HepG2 (cell line): ENCODE measurements at regions not wholly inside any gene's neighbourhood (a gene's known extent, or its start where the extent isn't known, plus 50 kb on each side); places are given as distances from the start of the nearest gene placed in this dataset.

Experiments used
- ATAC-seq: fragments of 200-7000 bp; cut with Tn5 transposase; 3 replicates; pipeline ENCODE4 v1.9.1; 2020; ENCODE audit warnings: mild to moderate bottlenecking, moderate library complexity
- BruUV-seq: library from RNA; stranded (reverse); fragments of 400-500 nt; replicated peaks from 2 replicates; lab custom pipeline; 2021; lab: Mats Ljungman, UMichigan
- CTCF ChIA-PET: fragments of 300-600 bp; formaldehyde crosslinking; extraction: SDS; loops from one replicate; lab custom pipeline; 2021; ENCODE audit warnings: low total read pairs, inconsistent platforms, low intra/inter-chr PET ratio; lab: Yijun Ruan, JAX
- POLR2A ChIA-PET: fragments of 350-600 bp; sonication (Branson Sonifier 250); formaldehyde crosslinking; loops from one replicate; lab custom pipeline; 2020; ENCODE audit warnings: antibody characterized with exemption, inconsistent platforms; lab: Yijun Ruan, JAX
- DNase-seq: peaks from one replicate; pipeline ENCODE4 v3.0.0-alpha.2; 2015; ENCODE audit warnings: low spot score
- FAIRE-seq: peaks from 3 replicates; lab custom pipeline; 2011; peaks lifted over from hg19 to GRCh38; lab: Jason Lieb, UNC
- H2AFZ ChIP-seq: one replicate; pipeline ENCODE4 v1.6.1; 2011; ENCODE audit warnings: low read length, inconsistent platforms
- H3K27ac ChIP-seq: fragments of 300-600 bp; 3 replicates; pipeline ENCODE4 v1.8.0; 2011; ENCODE audit warnings: mixed run types, mild to moderate bottlenecking, mixed read lengths, low read length, inconsistent platforms; ENCODE audit not compliant: insufficient read depth; ENCODE audit errors: extremely low read length
- H3K27me3 ChIP-seq, 2 experiments: fragments of 200-600 bp in 1 of 2; 2 replicates in 1 of 2; 3 replicates in 1 of 2; pipeline versions ENCODE4 v1.6.0 to v1.8.0; 2011; ENCODE audit warnings: low read length in 2 of 2, mild to moderate bottlenecking in 2 of 2, moderate library complexity in 2 of 2, inconsistent platforms in 1 of 2; ENCODE audit not compliant: insufficient read depth in 2 of 2, control insufficient read depth in 1 of 2
- H3K36me3 ChIP-seq, 2 experiments: fragments of 200-600 bp in 1 of 2; replicated peaks in 1 of 2; 2 replicates in 1 of 2; 3 replicates in 1 of 2; pipeline versions ENCODE4 v1.5.1 to v1.8.0; 2011; ENCODE audit warnings: low read length in 2 of 2, inconsistent platforms in 1 of 2; ENCODE audit not compliant: insufficient read depth in 2 of 2, control insufficient read depth in 1 of 2
- H3K4me1 ChIP-seq: 2 replicates; pipeline ENCODE4 v1.5.1; 2012; ENCODE audit warnings: low read length, inconsistent platforms; ENCODE audit not compliant: insufficient read depth
- H3K4me2 ChIP-seq: 2 replicates; pipeline ENCODE4 v1.6.0; 2011; ENCODE audit warnings: low read depth, low read length, inconsistent platforms
- H3K4me3 ChIP-seq, 3 experiments: fragments of 200-600 bp in 1 of 3; sonication (generic), shearing (Covaris generic) in 1 of 3; replicated peaks in 1 of 3; 2 replicates each; pipeline ENCODE4 v1.5.1; 2011 to 2016; ENCODE audit warnings: low read length in 3 of 3, inconsistent platforms in 2 of 3, low read depth in 2 of 3, mild to moderate bottlenecking in 2 of 3, control low read depth in 1 of 3, mixed read lengths in 1 of 3; ENCODE audit not compliant: insufficient read depth in 1 of 3
- H3K79me2 ChIP-seq: one replicate; pipeline ENCODE4 v1.6.1; 2011; ENCODE audit warnings: low read length, inconsistent platforms; ENCODE audit not compliant: insufficient read depth
- H3K9ac ChIP-seq: 2 replicates; pipeline ENCODE4 v1.6.0; 2011; ENCODE audit warnings: mild to moderate bottlenecking, low read depth, low read length, inconsistent platforms; ENCODE audit not compliant: insufficient read depth
- H3K9me3 ChIP-seq: 2 replicates; pipeline ENCODE4 v1.5.1; 2012; ENCODE audit warnings: mild to moderate bottlenecking, low read length
- H4K20me1 ChIP-seq: 2 replicates; pipeline ENCODE4 v1.6.0; 2011; ENCODE audit warnings: inconsistent platforms, mild to moderate bottlenecking, low read length, moderate library complexity; ENCODE audit not compliant: insufficient read depth
- ARID2 ChIP-seq: sonication (generic); formaldehyde crosslinking; IDR thresholded peaks from 2 replicates; pipeline ENCODE4 v1.8.1; 2022; ENCODE audit warnings: mild to moderate bottlenecking, missing genetic modification reagents, borderline replicate concordance
- ATF7-NPFF ChIP-seq: sonication (generic); formaldehyde crosslinking; IDR thresholded peaks from 2 replicates; pipeline ENCODE4 v1.8.1; 2023; ENCODE audit warnings: mild to moderate bottlenecking, low read depth, missing genetic modification reagents, moderate library complexity
- CTCF ChIP-seq: sonication (generic); formaldehyde crosslinking; IDR thresholded peaks from 2 replicates; pipeline ENCODE4 v1.5.0; 2020; ENCODE audit warnings: mild to moderate bottlenecking, missing genetic modification reagents, moderate library complexity
- FOSL1 ChIP-seq: sonication (generic); formaldehyde crosslinking; IDR thresholded peaks from 2 replicates; pipeline ENCODE4 v1.9.0; 2021; ENCODE audit warnings: missing genetic modification reagents, borderline replicate concordance
- GABPA ChIP-seq, 2 experiments: IDR thresholded peaks; 2 replicates each; pipeline ENCODE4 v1.6.1; 2011 to 2016; ENCODE audit warnings: low read depth in 2 of 2, low read length in 1 of 2, missing biosample characterization in 1 of 2, missing genetic modification characterization in 1 of 2
- LCORL ChIP-seq, 2 experiments: fragments of 450-650 bp in 1 of 2; sonication (generic) in 1 of 2; formaldehyde crosslinking in 1 of 2; IDR thresholded peaks; 2 replicates each; pipeline versions ENCODE4 v1.5.0 to v1.6.1; 2017 to 2020; ENCODE audit warnings: antibody characterized with exemption in 1 of 2, missing genetic modification reagents in 1 of 2
- SMAD3 ChIP-seq: sonication (generic); formaldehyde crosslinking; IDR thresholded peaks from 2 replicates; pipeline ENCODE4 v1.4.0; 2020; ENCODE audit warnings: missing genetic modification reagents
- ZNF550 ChIP-seq: sonication (generic); formaldehyde crosslinking; IDR thresholded peaks from 2 replicates; pipeline ENCODE4 v1.4.0; 2020; ENCODE audit warnings: mild to moderate bottlenecking, missing genetic modification reagents, borderline replicate concordance
- ZSCAN5A ChIP-seq: sonication (generic); formaldehyde crosslinking; IDR thresholded peaks from 2 replicates; pipeline ENCODE4 v1.8.0; 2022; ENCODE audit warnings: mild to moderate bottlenecking, missing genetic modification reagents, borderline replicate concordance
- WGBS: methylation state at CpG from one replicate; pipeline ENCODE4 v1.1.6; 2017; ENCODE audit warnings: low lambda C conversion rate; 5-methylcytosine and 5-hydroxymethylcytosine counted together
- in situ Hi-C: cut with HindIII; loops from 2 replicates; pipeline ENCODE4 v1.10.0; 2017; ENCODE audit warnings: low pct_unique_long_range_greater_than_20kb; ENCODE audit not compliant: extremely low pct_ligation_motif_present
- intact Hi-C: fragments of 100-400 bp; cut with micrococcal nuclease; formaldehyde crosslinking; loops from one replicate; pipeline ENCODE4 v1.10.0; 2022; ENCODE audit not compliant: unreplicated experiment

GRCh38 chr2:175463169-175463568 lies 281.7 kb upstream of the ATP5MC3 start:
- no peaks in the 10 kb centered on the region for H3K79me2 ChIP-seq
- H3K27ac ChIP-seq, result no peak overlapping the region
- H3K9me3 ChIP-seq, result peaks cover 11% of the 10 kb centered on the region; the same call in 1 of the 2 replicates
- H3K4me2 ChIP-seq, result no peak overlapping the region
- no peak for FAIRE-seq
- no peak overlapping the region for H2AFZ ChIP-seq
- TF ChIP-seq ARID2 (CRISPR knock-in tag) (no peak), CTCF (CRISPR knock-in tag) (no peak)
- H3K36me3 ChIP-seq, result no peaks in the 10 kb centered on the region
- H3K4me1 ChIP-seq, result peaks cover 15% of the 10 kb centered on the region
- no peak for DNase-seq
- ATAC-seq, result no peak
- intact Hi-C loops (no loop called here), in situ Hi-C loops (no loop called here)
- no peak overlapping the region for H3K4me3 ChIP-seq
- no TSS peak for BruUV-seq
- POLR2A ChIA-PET, result no interaction called here
- H3K9ac ChIP-seq, result no peak overlapping the region
- peaks cover 0 to 11% of the 10 kb centered on the region in 2 experiments; a peak in 3 of 5 replicates for H3K27me3 ChIP-seq
- CTCF ChIA-PET, result no interaction called here
- WGBS, result 41% methylated on average over 2 of the region's 2 CpGs
- H4K20me1 ChIP-seq, result no peaks in the 10 kb centered on the region

GRCh38 chr2:175462246-175462645 lies 280.7 kb upstream of the ATP5MC3 start:
- H3K36me3 ChIP-seq, result no peaks in the 10 kb centered on the region
- FAIRE-seq (no peak), ATAC-seq (no peak), DNase-seq (no peak)
- peaks cover 11% of the 10 kb centered on the region; the same call in 1 of the 2 replicates for H3K9me3 ChIP-seq
- H3K79me2 ChIP-seq, result no peaks in the 10 kb centered on the region
- H3K27me3 ChIP-seq, result peaks cover 0 to 16% of the 10 kb centered on the region in 2 experiments; a peak in 3 of 5 replicates
- POLR2A ChIA-PET, result no interaction called here
- no TSS peak for BruUV-seq
- intact Hi-C loops, result no loop called here
- no peak for TF ChIP-seq FOSL1 (CRISPR knock-in tag)
- TF ChIP-seq LCORL (IDR thresholded peaks at IDR 0.05), result no peak
- TF ChIP-seq LCORL (CRISPR knock-in tag; IDR thresholded peaks at IDR 0.05), result no peak
- TF ChIP-seq ZSCAN5A (CRISPR knock-in tag), result 0 out of 2 replicates have a peak, but pooled peaks have one; percentile 48
- no peak for TF ChIP-seq ATF7-NPFF (CRISPR knock-in tag)
- TF ChIP-seq SMAD3 (CRISPR knock-in tag), result 0 out of 2 replicates have a peak, but pooled peaks have one; percentile 10
- no peak for TF ChIP-seq GABPA (IDR thresholded peaks at IDR 0.05; ENCODE audit: low read depth, low read length)
- TF ChIP-seq GABPA (CRISPR knock-in tag; IDR thresholded peaks at IDR 0.05; ENCODE audit: low read depth), result peak; percentile 1; the same call in 1 of the 2 replicates
- no peak for TF ChIP-seq ZNF550
- H3K9ac ChIP-seq, result no peak overlapping the region
- no peak overlapping the region for H3K27ac ChIP-seq
- no peak overlapping the region for H3K4me3 ChIP-seq
- H3K4me2 ChIP-seq, result peak overlapping the region; percentile 31
- no peak overlapping the region for H2AFZ ChIP-seq
- WGBS, result 79% methylated on average over 3 of the region's 3 CpGs
- CTCF ChIA-PET, result no interaction called here
- H4K20me1 ChIP-seq, result no peaks in the 10 kb centered on the region
- in situ Hi-C loops, result no loop called here
- peaks cover 15% of the 10 kb centered on the region for H3K4me1 ChIP-seq
